ENCODE measurements at regions not wholly inside any gene's neighbourhood (a gene's known extent, or its start where the extent isn't known, plus 50 kb on each side); places are given as distances from the start of the nearest gene placed in this dataset.

DNA sequence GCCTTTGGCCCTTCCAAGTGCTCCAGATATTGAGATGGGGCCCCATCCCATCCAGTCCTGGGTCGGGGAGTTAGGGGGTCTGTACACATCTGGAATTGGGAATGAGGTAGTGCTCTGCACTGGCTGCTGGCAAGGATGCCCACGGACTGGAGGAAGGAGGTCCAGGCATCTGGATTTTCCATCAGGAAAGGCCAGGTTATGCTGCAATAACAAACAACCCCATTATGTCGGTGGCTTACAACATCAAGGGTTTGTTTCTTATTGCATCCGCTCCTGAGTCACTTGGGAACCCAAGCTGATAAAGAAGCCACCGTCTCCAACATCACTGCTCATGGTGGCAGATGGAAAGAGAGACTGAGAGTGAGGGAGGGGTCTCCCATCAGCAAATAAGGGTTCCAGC is 229.9 kb downstream of the TFCP2L1 start:
- TF ChIP-seq, protein P1, sequence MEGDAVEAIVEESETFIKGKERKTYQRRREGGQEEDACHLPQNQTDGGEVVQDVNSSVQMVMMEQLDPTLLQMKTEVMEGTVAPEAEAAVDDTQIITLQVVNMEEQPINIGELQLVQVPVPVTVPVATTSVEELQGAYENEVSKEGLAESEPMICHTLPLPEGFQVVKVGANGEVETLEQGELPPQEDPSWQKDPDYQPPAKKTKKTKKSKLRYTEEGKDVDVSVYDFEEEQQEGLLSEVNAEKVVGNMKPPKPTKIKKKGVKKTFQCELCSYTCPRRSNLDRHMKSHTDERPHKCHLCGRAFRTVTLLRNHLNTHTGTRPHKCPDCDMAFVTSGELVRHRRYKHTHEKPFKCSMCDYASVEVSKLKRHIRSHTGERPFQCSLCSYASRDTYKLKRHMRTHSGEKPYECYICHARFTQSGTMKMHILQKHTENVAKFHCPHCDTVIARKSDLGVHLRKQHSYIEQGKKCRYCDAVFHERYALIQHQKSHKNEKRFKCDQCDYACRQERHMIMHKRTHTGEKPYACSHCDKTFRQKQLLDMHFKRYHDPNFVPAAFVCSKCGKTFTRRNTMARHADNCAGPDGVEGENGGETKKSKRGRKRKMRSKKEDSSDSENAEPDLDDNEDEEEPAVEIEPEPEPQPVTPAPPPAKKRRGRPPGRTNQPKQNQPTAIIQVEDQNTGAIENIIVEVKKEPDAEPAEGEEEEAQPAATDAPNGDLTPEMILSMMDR (IDR thresholded peaks at IDR 0.05; ENCODE audit: insufficient read depth, low read depth, low read length), result no peak
- TF ChIP-seq EZH2 (IDR thresholded peaks at IDR 0.05; ENCODE audit: insufficient read depth, low read length), result no peak
